GM12878 (cell line): ENCODE measurements at regions not wholly inside any gene's neighbourhood (a gene's known extent, or its start where the extent isn't known, plus 50 kb on each side); places are given as distances from the start of the nearest gene placed in this dataset.

Source experiments
- BHLHE40 ChIP-seq, 2 experiments: fragments of 450-650 bp in 1 of 2; IDR thresholded peaks; 2 replicates each; pipeline ENCODE4 v1.6.1; 2011 to 2017; ENCODE audit warnings: low read depth in 2 of 2, borderline replicate concordance in 1 of 2, improper control_type of control experiment in 1 of 2, low read length in 1 of 2, mild to moderate bottlenecking in 1 of 2
- BMI1 ChIP-seq: fragments of 450-650 bp; IDR thresholded peaks from 2 replicates; pipeline ENCODE4 v1.6.1; 2016; ENCODE audit warnings: mild to moderate bottlenecking, moderate library complexity, borderline replicate concordance
- EZH2 ChIP-seq: IDR thresholded peaks from 2 replicates; pipeline ENCODE4 v1.6.1; 2012; ENCODE audit warnings: low read depth, mild to moderate bottlenecking, control low read depth, inconsistent platforms, low read length, borderline replicate concordance; ENCODE audit not compliant: control insufficient read depth
- FOXK2 ChIP-seq: fragments of 450-650 bp; IDR thresholded peaks from 2 replicates; pipeline ENCODE4 v1.6.1; 2017; ENCODE audit warnings: mild to moderate bottlenecking, moderate library complexity
- IKZF2 ChIP-seq, 2 experiments: fragments of 450-650 bp; IDR thresholded peaks; 2 replicates each; pipeline ENCODE4 v1.6.1; 2017; ENCODE audit warnings: mild to moderate bottlenecking in 2 of 2, moderate library complexity in 2 of 2
- JUNB ChIP-seq: IDR thresholded peaks from 2 replicates; pipeline ENCODE4 v1.6.1; 2016; ENCODE audit warnings: antibody characterized with exemption, mild to moderate bottlenecking
- LARP7 ChIP-seq: fragments of 450-650 bp; IDR thresholded peaks from 2 replicates; pipeline ENCODE4 v1.6.1; 2017; ENCODE audit warnings: mild to moderate bottlenecking
- MEF2B ChIP-seq: fragments of 450-650 bp; IDR thresholded peaks from 2 replicates; pipeline ENCODE4 v1.6.1; 2018; ENCODE audit warnings: mild to moderate bottlenecking, moderate library complexity; ENCODE audit not compliant: partially characterized antibody, poor library complexity, severe bottlenecking
- MTA2 ChIP-seq: fragments of 450-650 bp; IDR thresholded peaks from 2 replicates; pipeline ENCODE4 v1.6.1; 2016; ENCODE audit warnings: low read depth, mild to moderate bottlenecking, moderate library complexity
- NR2C2 ChIP-seq: IDR thresholded peaks from 2 replicates; pipeline ENCODE4 v1.6.1; 2011; ENCODE audit warnings: borderline replicate concordance, low read depth; ENCODE audit not compliant: control insufficient read depth, insufficient read length
- POLR2AphosphoS5 ChIP-seq: IDR thresholded peaks from 2 replicates; pipeline ENCODE4 v1.6.1; 2011; ENCODE audit warnings: mild to moderate bottlenecking, low read length, inconsistent platforms
- RAD51 ChIP-seq: fragments of 450-650 bp; IDR thresholded peaks from 2 replicates; pipeline ENCODE4 v1.6.1; 2016; ENCODE audit warnings: moderate library complexity, mild to moderate bottlenecking, inconsistent platforms
- RELB ChIP-seq: fragments of 450-650 bp; IDR thresholded peaks from 2 replicates; pipeline ENCODE4 v1.6.1; 2017; ENCODE audit warnings: low read depth, mild to moderate bottlenecking, moderate library complexity
- SMC3 ChIP-seq: IDR thresholded peaks from 2 replicates; pipeline ENCODE4 v1.6.1; 2011; ENCODE audit warnings: low read length, improper control_type of control experiment, borderline replicate concordance
- SPI1 ChIP-seq: IDR thresholded peaks from 2 replicates; pipeline ENCODE4 v1.6.1; 2011; ENCODE audit warnings: low read depth, mild to moderate bottlenecking, low read length, moderate library complexity, borderline replicate concordance; ENCODE audit not compliant: insufficient read depth
- YY1 ChIP-seq: IDR thresholded peaks from 2 replicates; pipeline ENCODE4 v1.6.1; 2011; ENCODE audit warnings: low read depth, mild to moderate bottlenecking, low read length
- ZNF384 ChIP-seq: IDR thresholded peaks from 2 replicates; pipeline ENCODE4 v1.6.1; 2012; ENCODE audit warnings: low read depth, mild to moderate bottlenecking, low read length, improper control_type of control experiment, borderline replicate concordance
- TF ChIP-seq, protein P1 (sequence below): IDR thresholded peaks from 2 replicates; pipeline ENCODE4 v1.6.1; 2012; ENCODE audit warnings: low read length, inconsistent platforms

- TF ChIP-seq LARP7, result no peak
- TF ChIP-seq RAD51, result peak; percentile 41; the same call in 1 of the 2 replicates
- peak; percentile 77 for TF ChIP-seq MEF2B
- TF ChIP-seq YY1, result peak; percentile 39; the same call in 1 of the 2 replicates
- TF ChIP-seq NR2C2, result no peak
- TF ChIP-seq MTA2, result peak; percentile 29
- no peak for TF ChIP-seq POLR2AphosphoS5
- no peak; the same call in 1 of the 2 replicates for TF ChIP-seq JUNB
- peak; percentile 63 to 72 for TF ChIP-seq IKZF2 (IDR thresholded peaks at IDR 0.05)
- TF ChIP-seq, protein P1, sequence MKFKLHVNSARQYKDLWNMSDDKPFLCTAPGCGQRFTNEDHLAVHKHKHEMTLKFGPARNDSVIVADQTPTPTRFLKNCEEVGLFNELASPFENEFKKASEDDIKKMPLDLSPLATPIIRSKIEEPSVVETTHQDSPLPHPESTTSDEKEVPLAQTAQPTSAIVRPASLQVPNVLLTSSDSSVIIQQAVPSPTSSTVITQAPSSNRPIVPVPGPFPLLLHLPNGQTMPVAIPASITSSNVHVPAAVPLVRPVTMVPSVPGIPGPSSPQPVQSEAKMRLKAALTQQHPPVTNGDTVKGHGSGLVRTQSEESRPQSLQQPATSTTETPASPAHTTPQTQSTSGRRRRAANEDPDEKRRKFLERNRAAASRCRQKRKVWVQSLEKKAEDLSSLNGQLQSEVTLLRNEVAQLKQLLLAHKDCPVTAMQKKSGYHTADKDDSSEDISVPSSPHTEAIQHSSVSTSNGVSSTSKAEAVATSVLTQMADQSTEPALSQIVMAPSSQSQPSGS, result peak; percentile 56
- peak in 1 of 2 experiments; percentile 51; a peak in 1 of 4 replicates for TF ChIP-seq BHLHE40 (IDR thresholded peaks at IDR 0.05; ENCODE audit: borderline replicate concordance in 1 of 2, low read depth in 2 of 2, low read length in 1 of 2)
- TF ChIP-seq BMI1, result no peak
- peak; percentile 68; the same call in 1 of the 2 replicates for TF ChIP-seq RELB
- TF ChIP-seq SMC3, result no peak
- TF ChIP-seq FOXK2, result no peak
- TF ChIP-seq ZNF384, result no peak
- TF ChIP-seq SPI1, result peak; percentile 49; the same call in 1 of the 2 replicates
- TF ChIP-seq EZH2, result no peak
- TF ChIP-seq, all 136 proteins: peak for 19
These were observed 99.8 kb upstream of the RESF1 start (continued) for GRCh38 chr12:31859232-31859977.
